DND-41 (cell line): ENCODE measurements at regions not wholly inside any gene's neighbourhood (a gene's known extent, or its start where the extent isn't known, plus 50 kb on each side); places are given as distances from the start of the nearest gene placed in this dataset.

Experiments used
- ATAC-seq: fragments of 200-7000 bp; cut with Tn5 transposase; 3 replicates; pipeline ENCODE4 v1.9.1; 2021; ENCODE audit warnings: low read depth; ENCODE audit not compliant: insufficient read depth
- DNase-seq: peaks from one replicate; pipeline ENCODE4 v3.0.0-alpha.2; 2020
- H2AFZ ChIP-seq: 2 replicates; pipeline ENCODE4 v1.6.0; 2012; ENCODE audit warnings: low read depth, low read length
- H3K27ac ChIP-seq: 2 replicates; pipeline ENCODE4 v1.5.1; 2012; ENCODE audit warnings: low read length, inconsistent platforms
- H3K27me3 ChIP-seq: fragments of 200-600 bp; sonication (generic); 2 replicates; pipeline ENCODE4 v1.6.0; 2012; ENCODE audit warnings: low read length, mild to moderate bottlenecking, inconsistent platforms; ENCODE audit not compliant: insufficient read depth, poor library complexity
- H3K36me3 ChIP-seq: 2 replicates; pipeline ENCODE4 v1.5.1; 2012; ENCODE audit warnings: low read length, inconsistent platforms; ENCODE audit not compliant: insufficient read depth
- H3K4me1 ChIP-seq: 2 replicates; pipeline ENCODE4 v1.5.1; 2012; ENCODE audit warnings: mild to moderate bottlenecking, low read length; ENCODE audit not compliant: insufficient read depth
- H3K4me2 ChIP-seq: 2 replicates; pipeline ENCODE4 v1.6.0; 2012; ENCODE audit warnings: mild to moderate bottlenecking, moderate library complexity, low read length, inconsistent platforms; ENCODE audit not compliant: insufficient read depth
- H3K4me3 ChIP-seq, 2 experiments: fragments of 200-600 bp in 1 of 2; shearing (Covaris generic) in 1 of 2; 2 replicates each; pipeline ENCODE4 v1.5.1; 2012 to 2016; ENCODE audit warnings: inconsistent platforms in 2 of 2, low read length in 2 of 2, mild to moderate bottlenecking in 2 of 2, low read depth in 1 of 2, moderate library complexity in 1 of 2
- H3K79me2 ChIP-seq: 2 replicates; pipeline ENCODE4 v1.6.0; 2012; ENCODE audit warnings: low read length, inconsistent platforms; ENCODE audit not compliant: insufficient read depth
- H3K9ac ChIP-seq: 2 replicates; pipeline ENCODE4 v1.6.0; 2012; ENCODE audit warnings: low read depth, mild to moderate bottlenecking, inconsistent platforms, low read length, moderate library complexity
- H3K9me3 ChIP-seq: 2 replicates; pipeline ENCODE4 v1.5.1; 2012; ENCODE audit warnings: low read length, moderate library complexity, mild to moderate bottlenecking, inconsistent platforms; ENCODE audit not compliant: insufficient read depth, severe bottlenecking
- H4K20me1 ChIP-seq: 2 replicates; pipeline ENCODE4 v1.6.0; 2012; ENCODE audit warnings: low read length; ENCODE audit not compliant: insufficient read depth
- CTCF ChIP-seq: IDR thresholded peaks from 2 replicates; pipeline ENCODE4 v1.5.1; 2012; ENCODE audit warnings: borderline replicate concordance, low read length, moderate library complexity, mild to moderate bottlenecking; ENCODE audit not compliant: poor library complexity, severe bottlenecking; ENCODE audit errors: extremely low read depth
- EZH2 ChIP-seq: IDR thresholded peaks from 3 replicates; pipeline ENCODE4 v1.6.1; 2012; ENCODE audit warnings: borderline replicate concordance, low read depth, mild to moderate bottlenecking, moderate library complexity, low read length, inconsistent platforms; ENCODE audit not compliant: severe bottlenecking

- Histone ChIP-seq H3K36me3 (no peaks in the 10 kb centered on the region), H3K4me3 (no peak overlapping the region), H3K4me2 (no peak overlapping the region), H2AFZ (no peak overlapping the region), H4K20me1 (no peaks in the 10 kb centered on the region), H3K9ac (no peak overlapping the region), H3K9me3 (no peaks in the 10 kb centered on the region), H3K4me1 (no peaks in the 10 kb centered on the region), H3K27ac (no peak overlapping the region), H3K79me2 (no peaks in the 10 kb centered on the region), H3K27me3 (no peaks in the 10 kb centered on the region)
- TF ChIP-seq CTCF (no peak), EZH2 (no peak)
- DNase-seq (no peak), ATAC-seq (no peak)
These were observed 966.3 kb downstream of the DTWD2 start for GRCh38 chr5:118022062-118022461.

DNA sequence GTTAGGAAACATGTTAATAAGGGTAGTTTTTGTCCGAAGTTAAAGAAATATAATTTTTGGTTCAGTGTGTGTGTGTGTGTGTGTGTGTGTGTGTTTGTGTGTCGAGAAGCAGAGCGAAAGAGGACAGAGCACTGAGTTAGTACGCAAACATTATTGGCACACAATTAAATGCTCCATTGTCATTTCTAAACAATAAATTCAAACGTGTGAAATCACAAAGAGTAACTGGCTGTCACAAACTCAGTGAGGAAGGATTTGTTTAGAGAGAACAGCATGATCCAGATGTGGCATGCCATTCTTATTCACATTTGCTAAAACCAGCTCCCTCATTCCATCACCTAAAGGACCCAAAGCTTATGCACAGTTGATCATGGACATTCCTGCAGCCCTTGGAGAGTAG lies 970.8 kb downstream of the DTWD2 start:
- Histone ChIP-seq H3K4me2 (no peak overlapping the region), H3K9me3 (no peaks in the 10 kb centered on the region), H3K27me3 (no peaks in the 10 kb centered on the region), H3K27ac (no peak overlapping the region), H3K79me2 (no peaks in the 10 kb centered on the region), H3K9ac (no peak overlapping the region), H3K4me1 (no peaks in the 10 kb centered on the region), H2AFZ (no peak overlapping the region), H3K4me3 (no peak overlapping the region), H4K20me1 (no peaks in the 10 kb centered on the region), H3K36me3 (no peaks in the 10 kb centered on the region)
- ATAC-seq (no peak), DNase-seq (no peak)
- TF ChIP-seq CTCF (no peak), EZH2 (no peak)

- Histone ChIP-seq H4K20me1 (no peaks in the 10 kb centered on the region), H3K4me1 (no peaks in the 10 kb centered on the region), H2AFZ (no peak overlapping the region), H3K4me2 (no peak overlapping the region), H3K9ac (no peak overlapping the region), H3K27me3 (no peaks in the 10 kb centered on the region), H3K36me3 (no peaks in the 10 kb centered on the region), H3K27ac (no peak overlapping the region), H3K79me2 (no peaks in the 10 kb centered on the region), H3K4me3 (no peak overlapping the region), H3K9me3 (no peaks in the 10 kb centered on the region)
- no peak for TF ChIP-seq CTCF
- no peak for TF ChIP-seq EZH2
- DNase-seq (no peak), ATAC-seq (no peak)
These were observed 972.0 kb downstream of the DTWD2 start for GRCh38 chr5:118016396-118016795.

- Histone ChIP-seq H3K27me3 (no peaks in the 10 kb centered on the region), H3K9me3 (no peaks in the 10 kb centered on the region), H2AFZ (no peak overlapping the region), H4K20me1 (no peaks in the 10 kb centered on the region), H3K9ac (no peak overlapping the region), H3K27ac (no peak overlapping the region), H3K4me2 (no peak overlapping the region), H3K4me3 (no peak overlapping the region), H3K4me1 (no peaks in the 10 kb centered on the region), H3K79me2 (no peaks in the 10 kb centered on the region), H3K36me3 (no peaks in the 10 kb centered on the region)
- DNase-seq: no peak
- no peak for ATAC-seq
- TF ChIP-seq CTCF: no peak
- TF ChIP-seq EZH2: no peak
These were observed 972.8 kb downstream of the DTWD2 start for GRCh38 chr5:118015511-118015910.
